Suppressor macrophage (primary cell): ENCODE measurements at regions not wholly inside any gene's neighbourhood (a gene's known extent, or its start where the extent isn't known, plus 50 kb on each side); places are given as distances from the start of the nearest gene placed in this dataset.
"Not testable (repeated sequence)": the region's sequence is repeated elsewhere in the genome, so short reads cannot be mapped to it uniquely, and the experiment has no call there.

Source experiments
- DNase-seq, 4 experiments: peaks; one replicate each; pipeline ENCODE4 v3.0.0-alpha.2; 2020 to 2022

DNA sequence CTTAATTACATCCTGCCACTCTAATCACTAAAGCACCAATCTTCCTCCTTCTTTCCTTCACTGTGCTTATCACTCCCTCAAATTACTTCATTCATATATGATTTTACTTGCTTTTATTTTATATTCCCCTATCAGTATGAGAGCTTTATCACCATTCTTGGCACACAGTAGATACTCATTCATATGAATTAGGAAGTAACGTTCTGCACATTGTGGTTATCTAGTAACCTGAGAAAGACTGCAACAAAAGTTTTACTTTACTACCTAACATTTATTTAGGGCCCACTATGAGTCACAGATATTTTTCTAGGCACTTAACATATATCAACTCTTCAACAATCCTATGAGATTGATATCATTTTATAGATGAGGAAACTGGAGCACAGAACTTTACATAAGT is 1559.9 kb upstream of the TENM4 start:
- no peak for DNase-seq

DNA sequence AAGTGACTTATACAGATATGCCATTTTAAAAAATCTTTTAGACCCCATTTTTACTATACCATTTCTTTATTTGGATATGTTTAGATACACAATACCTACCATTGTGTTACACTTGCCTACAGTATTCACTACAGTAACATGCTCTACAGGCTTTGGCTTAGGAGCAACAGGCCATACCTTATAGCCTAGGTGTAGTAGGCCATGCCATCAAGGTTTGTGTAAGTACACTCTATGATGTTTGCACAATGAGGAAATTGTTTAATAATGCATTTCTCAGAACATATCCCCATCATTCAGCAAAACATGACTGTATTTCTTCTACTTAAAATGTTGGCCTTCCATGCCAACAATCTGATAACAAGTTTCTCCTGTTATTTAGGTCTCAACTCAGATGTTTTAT is 1559.5 kb upstream of the TENM4 start:
- DNase-seq = no peak

DNA sequence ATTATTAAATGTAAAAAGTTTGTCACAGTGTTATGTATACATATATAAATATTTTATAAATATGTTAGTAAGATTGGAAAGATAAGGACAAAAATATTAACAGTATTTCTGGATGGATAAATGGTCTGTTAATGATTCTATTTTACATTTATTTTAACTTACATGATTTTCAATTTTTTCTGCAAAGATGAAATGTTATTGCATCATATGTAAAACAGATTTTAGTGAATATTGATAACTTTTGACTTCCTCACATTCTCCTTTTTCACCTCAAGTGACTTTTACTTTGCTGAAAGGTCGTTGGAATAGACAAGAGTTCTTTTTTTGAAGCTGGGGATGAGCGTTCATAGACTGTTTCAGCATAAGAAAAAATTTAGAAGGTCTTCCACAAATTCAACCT is 1554.7 kb upstream of the TENM4 start:
- DNase-seq = no peak

DNA sequence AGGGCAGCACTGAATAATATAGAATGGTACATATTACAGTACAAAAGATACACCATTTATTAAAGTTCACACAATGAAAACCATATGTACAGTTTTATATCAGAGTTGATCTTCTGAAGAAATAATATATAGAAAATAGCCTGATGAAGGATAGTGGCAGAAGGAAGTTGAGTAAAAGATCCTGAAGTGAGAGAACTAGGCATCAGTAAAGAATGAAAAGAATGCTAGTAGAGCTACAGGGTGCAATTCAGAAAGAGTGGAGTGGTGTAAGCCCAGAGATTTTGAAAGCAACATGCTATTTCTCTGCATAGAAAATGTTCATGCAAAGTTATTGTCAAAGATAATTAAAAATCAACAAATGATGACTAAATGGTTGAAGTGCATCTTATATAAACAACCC is 1552.7 kb upstream of the TENM4 start:
- no peak for DNase-seq

DNA sequence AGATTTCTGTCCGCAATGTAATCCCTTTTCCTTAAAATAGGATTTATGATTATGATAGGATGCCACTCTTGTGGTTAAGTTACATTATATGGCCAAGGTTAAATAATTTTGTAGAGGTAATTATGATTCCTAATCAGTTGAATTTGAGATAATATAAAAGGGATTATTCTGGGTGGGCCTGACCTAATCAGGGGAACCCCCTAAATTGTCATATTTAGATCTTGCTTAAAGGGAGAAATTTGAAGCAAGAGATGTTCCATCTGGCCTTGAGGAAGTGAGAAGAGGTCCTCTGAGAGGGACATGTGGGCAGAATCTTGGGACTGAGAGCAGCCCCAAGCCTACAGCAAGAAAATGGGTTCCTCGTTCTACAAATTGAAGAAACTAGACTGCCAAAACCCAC is 1550.1 kb upstream of the TENM4 start:
- no peak for DNase-seq

DNA sequence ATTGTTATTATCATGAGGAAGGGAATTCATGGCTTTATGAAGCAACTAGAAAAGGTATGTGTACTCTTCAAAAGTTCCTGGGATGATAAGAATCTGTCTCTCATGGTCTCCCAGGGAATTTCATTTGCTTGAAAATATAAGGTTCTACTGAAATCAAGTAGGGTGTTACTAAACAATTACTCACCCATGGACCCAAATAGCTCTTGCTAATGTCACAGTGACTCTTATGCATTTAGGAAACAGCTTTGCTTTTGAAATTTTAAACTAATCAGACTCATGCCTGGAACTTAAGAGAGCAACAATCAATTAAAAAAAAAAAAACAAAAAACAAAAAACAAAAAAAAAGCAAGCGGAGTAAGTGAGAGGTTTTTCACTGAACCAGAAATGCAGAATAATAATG is 1546.3 kb upstream of the TENM4 start:
- no peak for DNase-seq

DNA sequence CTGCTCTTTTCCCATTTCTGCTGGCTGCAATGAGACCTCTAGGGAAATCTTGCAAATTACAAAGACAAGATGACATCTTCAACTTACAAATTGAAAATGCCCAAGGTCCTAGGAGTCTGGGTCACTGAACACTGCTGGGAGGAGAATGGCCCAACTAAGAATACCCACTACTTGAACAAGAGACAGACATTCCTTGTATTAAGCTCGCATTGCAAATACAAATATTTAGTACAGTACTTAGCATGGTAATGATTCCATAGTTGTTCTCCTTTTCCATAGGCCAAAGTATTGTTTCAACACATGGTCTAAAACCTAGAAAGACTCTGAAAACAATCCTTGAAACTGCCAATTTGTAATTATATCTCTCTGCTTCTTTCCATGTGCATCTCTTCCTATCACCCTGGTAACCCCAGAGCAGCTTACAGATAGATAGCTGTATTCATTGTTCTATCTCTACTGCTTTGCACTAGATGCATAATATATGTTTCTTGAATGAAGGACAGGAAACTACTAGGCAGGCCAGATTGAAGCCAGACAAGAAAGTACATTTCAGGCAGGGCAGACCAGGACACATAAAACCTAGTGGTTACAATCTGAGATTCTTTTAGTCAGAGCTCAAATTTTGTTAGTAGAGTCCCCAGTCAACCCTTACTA is 1545.7 kb upstream of the TENM4 start:
- no peak for DNase-seq

DNA sequence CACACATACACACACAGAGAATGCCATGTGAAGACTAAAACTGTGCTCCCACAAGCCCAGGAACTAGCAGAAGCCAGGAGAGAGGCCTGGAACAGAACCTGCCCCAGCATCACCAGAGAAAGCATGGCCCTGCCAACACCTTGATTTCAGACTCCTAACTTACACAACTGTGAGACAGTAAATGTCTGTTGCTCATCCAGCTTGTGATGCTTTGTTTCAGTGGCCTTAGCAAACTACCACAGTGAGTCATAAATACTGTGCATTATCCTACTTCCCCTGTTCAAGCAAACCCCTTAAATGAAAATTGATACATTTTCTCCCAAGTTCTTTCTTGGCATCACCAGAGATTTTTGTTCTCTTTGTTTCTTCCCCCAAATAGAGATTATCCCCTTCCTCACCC is 1539.4 kb upstream of the TENM4 start:
- no peak for DNase-seq

DNA sequence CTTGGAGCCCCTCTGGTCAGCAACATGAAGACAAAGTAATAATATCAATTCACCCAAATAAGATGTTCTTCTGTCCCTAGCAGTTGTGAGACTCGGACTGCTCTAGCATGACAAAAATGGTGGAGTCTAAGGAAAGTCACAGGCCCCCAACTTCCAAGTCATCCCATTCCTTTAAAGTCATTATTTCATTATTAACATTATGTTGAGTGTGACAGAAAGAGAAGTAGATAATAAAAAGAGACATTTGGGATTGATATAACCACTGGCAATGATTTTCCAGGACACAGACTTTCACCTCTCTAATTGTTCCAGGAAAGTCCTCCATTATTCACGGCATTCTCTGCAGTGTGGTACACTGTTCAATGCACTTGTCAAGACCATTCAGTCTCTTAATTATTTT is 1533.0 kb upstream of the TENM4 start:
- DNase-seq = no peak

DNA sequence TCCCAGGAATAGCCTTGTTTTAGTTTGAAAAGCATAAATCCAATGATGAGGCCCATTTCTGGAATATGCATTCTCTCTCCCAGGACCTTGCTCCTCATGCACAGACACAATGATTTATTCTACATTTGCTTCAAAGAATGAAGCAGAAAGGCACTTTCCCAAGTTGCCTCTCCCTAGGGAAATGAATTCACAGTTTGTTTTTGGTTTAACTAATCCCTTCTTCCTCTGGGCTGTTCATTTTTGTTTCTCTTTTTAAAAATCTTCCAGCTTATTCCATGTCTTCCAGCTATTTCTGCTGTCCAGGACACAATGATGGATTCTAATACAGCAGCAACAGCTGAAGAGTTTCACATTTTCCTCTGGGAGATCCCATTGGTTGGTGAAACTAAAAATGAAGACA is 1529.2 kb upstream of the TENM4 start:
- DNase-seq = no peak

DNA sequence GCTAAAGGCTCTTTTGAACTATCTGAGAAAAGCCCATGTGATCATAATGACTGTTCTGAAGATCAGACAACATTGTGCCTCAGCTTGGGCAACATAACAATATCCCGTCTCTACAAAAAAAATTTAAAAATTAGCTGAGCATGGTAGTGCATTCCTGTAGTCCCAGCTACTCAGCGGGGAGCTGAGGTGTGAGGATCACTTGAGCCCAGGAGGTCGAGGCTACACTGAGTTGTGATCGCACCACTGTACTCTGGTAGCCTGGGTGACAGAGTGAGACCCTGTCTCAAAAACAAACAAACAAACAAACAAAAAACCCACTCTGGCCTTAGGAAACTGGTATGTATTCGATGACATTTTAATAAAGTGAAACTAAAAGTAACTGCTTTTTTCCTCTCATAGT is 1526.8 kb upstream of the TENM4 start:
- no peak for DNase-seq

DNA sequence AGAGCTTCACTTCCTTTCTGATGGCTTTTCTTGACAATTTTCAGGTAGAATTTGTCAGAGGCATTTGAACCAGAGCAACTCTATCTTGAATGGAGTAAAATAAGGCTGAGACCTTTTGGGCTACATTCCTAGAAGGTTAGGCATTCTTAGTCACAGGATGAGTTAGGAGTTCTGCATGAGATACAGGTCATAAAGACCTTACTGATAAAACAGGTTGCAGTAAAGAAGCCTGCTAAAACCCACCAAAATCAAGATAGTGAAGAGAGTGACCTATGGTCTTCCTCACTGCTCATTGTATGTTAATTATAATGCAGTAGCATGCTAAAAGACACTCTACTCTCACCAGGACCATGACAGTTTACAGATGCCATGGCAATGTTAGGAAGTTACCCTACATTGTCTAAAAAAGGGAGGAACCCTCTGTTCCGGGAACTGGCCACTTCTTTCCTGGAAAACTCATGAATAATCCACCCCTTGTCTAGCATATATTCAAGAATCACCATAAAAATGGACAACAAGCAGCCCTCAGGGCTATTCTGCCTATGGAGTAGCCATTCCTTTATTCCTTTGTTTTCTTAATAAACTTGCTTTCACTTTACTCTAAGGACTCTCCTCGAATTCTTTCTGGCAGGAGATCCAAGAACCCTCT is 1519.7 kb upstream of the TENM4 start:
- DNase-seq = no peak

DNA sequence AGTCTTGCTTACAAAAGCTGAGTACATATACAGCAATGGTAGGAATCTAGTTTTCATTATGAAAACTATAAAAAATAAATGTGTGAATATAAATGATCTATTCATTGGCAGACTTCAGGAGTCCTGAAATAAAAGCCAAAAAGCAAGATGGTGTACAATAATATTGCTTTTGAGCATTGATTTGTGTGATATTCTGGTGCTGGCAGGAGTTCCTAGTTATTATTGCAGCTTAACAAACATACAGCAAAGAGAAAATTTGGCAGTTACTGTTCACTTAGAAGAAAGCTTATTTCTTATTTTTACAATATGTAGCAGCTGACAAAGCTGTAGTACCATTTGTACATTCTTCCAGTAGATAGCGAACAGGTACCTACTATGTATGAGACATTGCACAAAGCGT is 1518.9 kb upstream of the TENM4 start:
- DNase-seq = no peak

DNA sequence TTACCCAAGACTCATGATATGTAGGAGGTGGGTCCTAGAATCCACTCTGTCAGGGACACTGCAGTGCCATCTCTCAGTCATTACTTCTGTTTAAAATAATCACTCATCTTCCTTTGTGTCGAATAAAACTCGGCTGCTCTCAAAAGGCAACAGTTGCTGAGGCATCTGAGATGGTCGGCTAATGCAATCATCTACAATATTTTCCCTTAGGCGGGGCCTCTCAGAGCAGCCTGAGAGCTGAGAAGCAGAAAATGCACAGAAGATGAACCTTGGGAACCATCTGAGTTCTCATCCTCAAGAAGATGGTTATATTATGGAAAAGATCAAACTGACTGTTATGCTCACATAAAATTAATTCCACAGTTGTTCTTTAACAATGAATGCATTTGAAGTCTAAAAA is 1518.2 kb upstream of the TENM4 start:
- DNase-seq = no peak

DNA sequence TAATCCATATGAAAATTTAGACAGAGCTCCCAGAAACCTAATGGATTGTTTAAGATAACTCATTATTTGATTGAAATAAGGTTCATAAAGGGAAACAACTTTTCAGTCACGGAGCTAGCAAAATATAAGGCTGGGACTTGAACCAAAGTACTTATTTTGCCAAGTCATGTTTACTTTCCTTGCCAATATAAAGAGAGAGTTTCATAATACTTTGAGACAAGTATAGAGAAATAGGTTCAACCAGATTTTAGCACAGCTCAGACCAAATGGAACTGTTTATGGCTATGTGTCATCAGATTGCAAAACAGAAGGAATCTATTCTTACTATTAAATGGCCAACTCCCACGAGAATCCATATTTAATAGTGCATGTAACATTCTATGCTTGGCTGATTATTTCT is 1517.5 kb upstream of the TENM4 start:
- no peak for DNase-seq

DNA sequence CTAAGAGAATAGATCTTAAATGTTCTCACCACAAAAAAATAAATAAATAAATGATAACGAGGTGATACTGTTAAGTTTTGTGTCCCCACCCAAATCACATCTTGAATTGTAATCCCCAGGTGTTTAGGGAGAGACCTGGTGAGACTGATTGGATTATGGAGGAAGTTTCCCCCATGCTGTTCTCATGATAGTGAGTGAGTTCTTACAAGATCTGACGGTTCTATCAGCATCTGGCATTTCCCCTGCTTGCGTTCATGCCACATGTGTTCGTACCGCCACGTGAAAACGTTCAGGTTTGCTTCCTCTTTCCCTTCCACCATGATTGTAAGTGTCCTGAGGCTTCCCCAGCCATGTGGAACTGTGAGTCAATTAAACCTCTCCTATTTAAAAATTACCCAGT is 1514.8 kb upstream of the TENM4 start:
- no peak for DNase-seq

DNA sequence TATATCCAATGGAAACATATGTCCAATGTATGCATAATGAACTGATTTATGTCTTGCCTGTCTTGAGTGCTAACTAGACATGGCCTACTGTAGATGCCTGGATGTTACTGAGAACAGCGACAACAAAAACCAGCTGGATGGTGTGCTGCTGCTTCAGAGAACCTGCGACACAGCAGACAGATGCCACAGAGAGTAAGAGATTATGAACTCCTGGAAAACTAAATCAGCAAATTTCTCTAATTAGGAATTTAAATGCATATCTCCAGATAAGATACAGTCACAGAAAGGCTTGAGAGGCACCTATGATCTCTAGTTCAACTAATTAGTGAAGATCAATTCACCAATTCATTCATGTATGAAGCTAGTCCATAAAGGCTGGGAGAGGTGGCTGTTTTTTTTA is 1508.0 kb upstream of the TENM4 start:
- no peak for DNase-seq

DNA sequence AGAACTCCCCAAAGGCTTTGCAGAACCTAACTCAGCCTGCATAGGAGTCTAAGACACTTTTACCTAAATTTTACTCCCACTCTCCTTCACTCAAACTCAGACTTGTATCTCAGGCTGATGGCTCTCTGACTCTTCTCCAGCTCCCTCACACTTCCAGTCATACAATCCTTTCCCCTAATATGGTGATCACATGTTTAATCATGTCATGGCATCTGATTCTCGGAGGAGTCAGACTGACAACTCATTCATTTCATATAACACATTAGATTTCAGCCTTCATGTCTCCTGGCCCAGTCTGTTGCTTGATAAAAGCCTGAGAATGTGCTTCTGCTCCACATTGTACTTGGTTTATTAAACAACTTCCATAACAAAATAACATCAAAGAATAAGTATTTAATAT is 1503.9 kb upstream of the TENM4 start:
- DNase-seq = no peak

DNA sequence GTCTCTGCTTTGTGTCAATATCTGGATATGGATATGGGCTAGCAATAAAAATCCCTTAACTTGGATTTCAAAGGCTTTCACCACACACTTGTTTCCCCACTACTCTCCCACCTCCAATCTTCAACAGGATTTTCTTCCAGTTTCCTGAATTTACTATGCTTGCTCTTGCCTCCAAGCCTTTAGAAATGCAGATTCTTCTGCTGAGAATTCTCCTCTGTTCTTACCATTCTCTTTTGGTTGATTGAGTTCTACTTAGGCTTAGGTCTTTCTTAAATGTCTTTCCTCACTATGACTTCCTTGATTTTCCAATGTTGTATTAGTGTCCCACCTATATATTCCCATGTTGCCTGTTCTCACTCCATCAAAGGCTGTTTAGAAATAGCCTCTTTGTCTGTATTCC is 1502.4 kb upstream of the TENM4 start:
- DNase-seq = no peak

DNA sequence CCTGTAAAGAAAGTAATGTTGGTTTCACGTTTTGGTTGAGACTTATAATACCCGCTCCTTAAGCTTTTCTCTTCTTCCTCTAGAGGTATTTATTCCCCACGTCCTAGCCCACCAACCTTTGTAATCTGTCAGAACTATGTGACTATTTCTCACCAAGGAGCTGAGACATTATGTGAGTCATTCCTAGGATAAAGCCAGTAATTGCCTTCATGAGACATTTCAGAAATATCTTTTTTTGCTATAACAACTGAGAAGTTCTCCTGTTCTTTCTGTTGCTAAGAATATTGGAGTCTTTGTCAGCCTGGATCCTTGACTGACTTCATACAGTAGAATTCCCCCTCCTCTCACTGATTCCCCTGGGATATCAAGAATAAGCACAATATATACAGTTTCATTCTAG is 1497.0 kb upstream of the TENM4 start:
- no peak for DNase-seq

DNA sequence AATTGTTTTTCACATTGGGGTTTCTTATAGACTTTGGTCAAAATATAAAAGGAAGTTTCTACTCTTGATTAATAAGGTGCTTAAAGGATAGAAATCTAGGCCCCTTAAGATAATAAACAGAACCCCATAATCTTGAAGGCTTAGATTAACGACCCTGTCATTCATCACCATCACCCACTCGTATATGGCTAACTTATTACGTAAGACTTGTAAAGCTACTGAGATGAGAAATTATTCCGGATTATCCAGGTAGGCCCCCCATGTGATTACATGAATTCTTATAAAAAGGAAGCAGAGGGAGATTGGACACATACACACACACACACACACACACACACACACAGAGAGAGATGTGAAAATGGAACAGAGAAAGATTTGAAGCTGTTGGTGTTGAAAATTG is 1489.2 kb upstream of the TENM4 start:
- DNase-seq = no peak

DNA sequence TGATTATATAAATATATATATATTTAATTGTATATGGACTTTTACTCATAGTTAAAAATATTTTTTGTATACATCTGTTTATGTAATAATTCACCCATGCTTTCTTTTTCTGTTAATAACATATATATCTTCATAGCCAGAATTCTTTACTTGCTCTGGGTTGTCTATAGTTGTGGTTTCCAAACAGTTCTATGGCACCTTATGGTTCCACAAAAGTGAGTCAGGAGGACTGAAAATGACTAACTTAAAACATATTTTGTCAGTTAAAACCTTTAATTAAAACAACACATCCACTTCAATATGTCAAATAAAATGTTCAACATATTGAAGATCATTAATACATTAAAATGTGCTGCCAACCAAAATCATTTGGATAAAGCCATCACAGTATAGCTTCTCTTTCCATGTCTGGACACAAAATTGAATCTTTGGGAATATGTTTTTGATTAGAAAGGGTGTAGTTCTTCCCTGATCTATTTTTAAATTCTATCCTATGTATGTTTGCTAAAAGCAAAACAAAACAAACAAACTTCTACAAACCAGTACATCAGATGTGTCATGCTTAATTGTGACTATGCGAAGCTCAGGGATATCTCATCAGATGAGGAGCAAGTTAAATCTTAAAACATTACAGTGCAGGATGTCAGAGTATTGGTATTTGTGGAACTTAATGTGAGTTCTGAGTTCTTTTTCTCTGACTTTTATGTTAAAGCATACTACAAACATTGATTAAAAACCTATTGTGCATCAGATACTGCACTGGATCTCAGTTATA is 1488.4 kb upstream of the TENM4 start:
- no peak for DNase-seq

DNA sequence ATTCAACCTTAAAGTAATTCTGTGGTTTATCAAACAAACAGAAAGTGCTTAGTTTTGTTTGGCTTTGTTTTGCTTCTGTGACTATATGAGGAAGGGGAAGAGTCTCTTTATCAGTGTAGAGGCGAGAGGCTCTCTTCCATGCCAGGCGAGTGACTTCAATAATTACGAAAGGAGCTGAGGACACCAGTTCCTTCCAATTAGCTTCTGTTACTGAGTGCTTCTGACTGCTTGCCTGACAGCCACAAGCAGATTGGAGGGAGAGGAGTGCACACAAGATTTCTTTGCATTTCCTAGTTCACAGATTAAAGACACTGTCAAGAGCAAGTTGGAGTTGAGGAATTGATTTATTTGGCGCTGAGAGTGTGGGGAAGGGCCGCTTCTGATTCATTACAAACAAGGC is 1484.5 kb upstream of the TENM4 start:
- DNase-seq = no peak

DNA sequence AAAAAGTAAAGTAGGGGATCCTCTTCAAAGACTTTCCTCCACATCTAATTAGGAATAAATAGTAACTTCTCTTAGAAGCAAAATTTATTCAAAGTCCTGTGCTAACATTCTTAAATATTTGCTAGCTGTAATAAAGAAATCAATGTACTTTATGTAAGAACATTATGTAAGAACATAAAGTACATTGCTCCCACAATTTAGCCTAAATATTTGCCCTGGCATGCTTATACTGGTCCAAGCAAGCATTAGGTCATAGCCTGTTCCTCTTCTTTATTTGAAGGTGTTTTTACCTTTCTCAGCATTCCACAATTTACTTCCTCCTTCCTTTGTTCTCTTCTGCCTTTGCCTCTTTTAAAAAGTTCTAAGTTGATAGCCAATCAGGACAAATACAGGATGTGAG is 1480.5 kb upstream of the TENM4 start:
- DNase-seq = not testable (repeated sequence)
